GM18520 (cell line): ENCODE measurements at regions not wholly inside any gene's neighbourhood (a gene's known extent, or its start where the extent isn't known, plus 50 kb on each side); places are given as distances from the start of the nearest gene placed in this dataset.

Experiments used
- ATAC-seq: cut with Tn5 transposase; IDR thresholded peaks from one replicate; pipeline ENCODE4 v1.9.1; 2021; ENCODE audit not compliant: unreplicated experiment

DNA sequence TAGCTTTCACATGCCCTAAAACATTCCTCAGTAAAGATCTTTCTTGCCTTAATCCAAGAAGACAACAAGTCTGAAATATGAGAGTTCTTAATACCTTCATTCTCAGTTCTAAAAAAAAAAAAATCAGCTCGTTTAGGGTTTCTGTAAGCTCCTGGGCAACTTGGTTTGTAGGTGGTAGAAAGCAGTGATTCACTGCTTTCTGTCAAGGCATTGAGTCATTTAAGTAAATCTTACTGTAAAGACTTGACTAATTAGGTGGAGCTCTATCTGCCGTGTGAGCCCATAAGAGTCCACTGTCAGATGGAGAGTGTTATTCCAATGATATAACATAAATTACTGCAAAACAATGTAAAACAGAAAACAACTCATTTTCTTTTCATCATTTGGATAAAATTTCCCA lies 56.1 kb upstream of the MAST4 start:
- ATAC-seq, result no peak

DNA sequence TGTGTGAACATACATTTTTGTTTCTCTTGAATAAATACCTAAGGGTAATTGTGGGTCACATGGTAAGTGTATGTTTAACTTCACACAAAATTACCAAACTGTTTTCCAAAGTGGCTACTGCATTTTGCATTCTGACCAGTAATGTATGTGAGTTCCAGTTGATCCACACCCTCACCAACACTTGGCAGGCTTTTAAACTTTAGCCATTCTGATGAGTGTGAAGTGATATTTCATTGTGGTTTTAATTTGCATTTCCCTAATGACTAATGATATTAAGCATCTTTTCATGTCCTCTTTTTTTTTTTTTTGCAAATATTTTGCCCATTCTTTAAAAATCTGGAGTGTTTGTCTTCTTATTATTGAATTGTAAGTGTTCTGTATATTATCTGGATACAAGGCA lies 53.5 kb upstream of the MAST4 start:
- no peak for ATAC-seq
